ENCODE measurements at regions not wholly inside any gene's neighbourhood (a gene's known extent, or its start where the extent isn't known, plus 50 kb on each side); places are given as distances from the start of the nearest gene placed in this dataset.

- WGBS, 2 donors (ENCODE audit: low coverage in 1 of 2): 93 to 94% methylated on average over 2 of the region's 2 CpGs
- in situ Hi-C loops (cut with MboI; ENCODE audit: low pct_ligation_motif_present in 1 of 4, low pct_unique_long_range_greater_than_20kb in 1 of 4, low sequenced_read_pairs in 3 of 4): loop anchor here in 1 of 4 donors (10.0 kb wide), 1 partner anchor 64 kb away; no protein-coding TSS in a partner anchor
These were observed 301.0 kb upstream of the VLDLR start for GRCh38 chr9:2320632-2321031.

GRCh38 chr9:2321523-2322148, 300.0 kb upstream of the VLDLR start:
- no peaks in the 10 kb centered on the region for H3K27me3 ChIP-seq
- H3K9me3 ChIP-seq: no peaks in the 10 kb centered on the region
- no peak for DNase-seq
- H3K36me3 ChIP-seq: no peaks in the 10 kb centered on the region
- in situ Hi-C loops (cut with MboI; ENCODE audit: low pct_ligation_motif_present in 1 of 4, low pct_unique_long_range_greater_than_20kb in 1 of 4, low sequenced_read_pairs in 3 of 4) (loop anchor here in 1 of 4 donors (10.0 kb wide), 1 partner anchor 63 kb away; no protein-coding TSS in a partner anchor), intact Hi-C loops (cut with DNase I; ENCODE audit: low total_unique reads) (no loop called here)
- H3K4me3 ChIP-seq: no peak overlapping the region
- H3K4me1 ChIP-seq: no peaks in the 10 kb centered on the region
- no peak overlapping the region for H3K27ac ChIP-seq
- TF ChIP-seq CTCF (IDR thresholded peaks at IDR 0.05): no peak
- TF ChIP-seq POLR2AphosphoS5 (IDR thresholded peaks at IDR 0.05): no peak
- no peak for TF ChIP-seq EP300 (IDR thresholded peaks at IDR 0.05; ENCODE audit: low read depth)
- no peak for TF ChIP-seq POLR2A (IDR thresholded peaks at IDR 0.05)

More at GRCh38 chr9:2320632-2321031, 301.0 kb upstream of the VLDLR start:
- H3K36me3 ChIP-seq: no peaks in the 10 kb centered on the region
- no peak for DNase-seq
- H3K9me3 ChIP-seq: no peaks in the 10 kb centered on the region
- H3K27me3 ChIP-seq: no peaks in the 10 kb centered on the region
- no peaks in the 10 kb centered on the region for H3K4me1 ChIP-seq
- TF ChIP-seq CTCF (IDR thresholded peaks at IDR 0.05): no peak
- no peak for TF ChIP-seq POLR2A (IDR thresholded peaks at IDR 0.05)
- TF ChIP-seq POLR2AphosphoS5 (IDR thresholded peaks at IDR 0.05): no peak
- no peak for TF ChIP-seq EP300 (IDR thresholded peaks at IDR 0.05; ENCODE audit: low read depth)
- intact Hi-C loops (cut with DNase I; ENCODE audit: low total_unique reads): no loop called here
- H3K27ac ChIP-seq: no peak overlapping the region
- no peak overlapping the region for H3K4me3 ChIP-seq

GRCh38 chr9:2324742-2325141, 296.8 kb upstream of the VLDLR start:
- TF ChIP-seq POLR2AphosphoS5 (IDR thresholded peaks at IDR 0.05) (no peak), POLR2A (IDR thresholded peaks at IDR 0.05) (no peak), EP300 (IDR thresholded peaks at IDR 0.05; ENCODE audit: low read depth) (no peak), CTCF (IDR thresholded peaks at IDR 0.05) (no peak)
- no peaks in the 10 kb centered on the region for H3K27me3 ChIP-seq
- H3K4me3 ChIP-seq: no peak overlapping the region
- in situ Hi-C loops (cut with MboI; ENCODE audit: low pct_ligation_motif_present in 1 of 4, low pct_unique_long_range_greater_than_20kb in 1 of 4, low sequenced_read_pairs in 3 of 4) (loop anchor here in 1 of 4 donors (10.0 kb wide), 1 partner anchor 60 kb away; no protein-coding TSS in a partner anchor), intact Hi-C loops (cut with DNase I; ENCODE audit: low total_unique reads) (no loop called here)
- H3K36me3 ChIP-seq: no peaks in the 10 kb centered on the region
- H3K4me1 ChIP-seq: no peaks in the 10 kb centered on the region
- H3K9me3 ChIP-seq: no peaks in the 10 kb centered on the region
- DNase-seq: no peak
- WGBS, 2 donors (ENCODE audit: low coverage in 1 of 2): 80 to 88% methylated on average over 2 of the region's 2 CpGs
- H3K27ac ChIP-seq: no peak overlapping the region

- TF ChIP-seq POLR2A (IDR thresholded peaks at IDR 0.05) (no peak), POLR2AphosphoS5 (IDR thresholded peaks at IDR 0.05) (no peak), EP300 (IDR thresholded peaks at IDR 0.05; ENCODE audit: low read depth) (no peak), CTCF (IDR thresholded peaks at IDR 0.05) (no peak)
- no peaks in the 10 kb centered on the region for H3K27me3 ChIP-seq
- H3K4me1 ChIP-seq: no peaks in the 10 kb centered on the region
- no peaks in the 10 kb centered on the region for H3K9me3 ChIP-seq
- in situ Hi-C loops (cut with MboI; ENCODE audit: low pct_ligation_motif_present in 1 of 4, low pct_unique_long_range_greater_than_20kb in 1 of 4, low sequenced_read_pairs in 3 of 4) (no loop called here), intact Hi-C loops (cut with DNase I; ENCODE audit: low total_unique reads) (no loop called here)
- no peaks in the 10 kb centered on the region for H3K36me3 ChIP-seq
- no peak for DNase-seq
- no peak overlapping the region for H3K27ac ChIP-seq
- 79 to 100% methylated on average over 1 to 4 of the region's 4 CpGs for WGBS, 2 donors (ENCODE audit: low coverage in 1 of 2)
- no peak overlapping the region for H3K4me3 ChIP-seq
These were observed 288.9 kb upstream of the VLDLR start for GRCh38 chr9:2332663-2333062.

All from transverse colon (tissue), 4 donors.